GM19351 (cell line): ENCODE measurements at regions not wholly inside any gene's neighbourhood (a gene's known extent, or its start where the extent isn't known, plus 50 kb on each side); places are given as distances from the start of the nearest gene placed in this dataset.

Experiments used
- ATAC-seq: cut with Tn5 transposase; IDR thresholded peaks from one replicate; pipeline ENCODE4 v1.9.1; 2021; ENCODE audit warnings: mild to moderate bottlenecking, moderate library complexity; ENCODE audit not compliant: unreplicated experiment

DNA sequence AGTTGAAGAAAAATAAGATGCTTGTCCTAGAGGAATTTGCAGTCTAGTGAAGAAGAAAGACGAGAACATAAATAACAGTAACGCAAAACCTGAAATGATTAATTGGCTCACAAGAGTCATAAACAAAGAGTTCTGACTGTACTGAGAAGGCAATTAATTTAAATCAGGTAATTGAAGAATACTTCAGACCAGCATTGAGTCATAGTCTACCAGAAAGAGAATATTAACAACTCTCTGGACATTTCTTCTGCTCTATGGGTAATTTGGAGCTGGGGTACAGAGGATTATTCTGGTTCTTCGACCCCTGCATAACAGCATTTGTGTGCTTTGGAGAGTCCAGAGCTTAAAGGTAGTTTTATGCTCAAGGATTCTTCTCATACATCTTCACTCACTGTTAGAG, 390.3 kb upstream of the DCN start:
- no peak for ATAC-seq

DNA sequence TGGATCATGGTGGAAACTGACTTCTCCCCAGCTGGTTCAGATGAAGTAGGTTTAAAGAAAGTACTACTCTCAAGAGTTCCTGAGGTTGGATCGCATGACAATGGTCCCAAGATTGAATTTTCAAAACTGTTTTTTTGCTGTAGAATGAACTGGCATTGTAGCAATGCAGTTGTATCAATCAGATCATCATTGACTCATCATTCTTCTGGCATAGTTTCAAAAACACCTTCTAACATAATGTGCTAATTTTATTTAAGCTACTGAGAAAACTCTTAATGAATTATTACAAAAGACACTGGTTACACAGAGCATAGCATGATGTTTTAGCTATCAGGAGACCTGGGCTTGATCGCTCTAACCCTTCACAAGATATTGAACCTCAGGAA, 384.5 kb upstream of the DCN start:
- no peak for ATAC-seq

DNA sequence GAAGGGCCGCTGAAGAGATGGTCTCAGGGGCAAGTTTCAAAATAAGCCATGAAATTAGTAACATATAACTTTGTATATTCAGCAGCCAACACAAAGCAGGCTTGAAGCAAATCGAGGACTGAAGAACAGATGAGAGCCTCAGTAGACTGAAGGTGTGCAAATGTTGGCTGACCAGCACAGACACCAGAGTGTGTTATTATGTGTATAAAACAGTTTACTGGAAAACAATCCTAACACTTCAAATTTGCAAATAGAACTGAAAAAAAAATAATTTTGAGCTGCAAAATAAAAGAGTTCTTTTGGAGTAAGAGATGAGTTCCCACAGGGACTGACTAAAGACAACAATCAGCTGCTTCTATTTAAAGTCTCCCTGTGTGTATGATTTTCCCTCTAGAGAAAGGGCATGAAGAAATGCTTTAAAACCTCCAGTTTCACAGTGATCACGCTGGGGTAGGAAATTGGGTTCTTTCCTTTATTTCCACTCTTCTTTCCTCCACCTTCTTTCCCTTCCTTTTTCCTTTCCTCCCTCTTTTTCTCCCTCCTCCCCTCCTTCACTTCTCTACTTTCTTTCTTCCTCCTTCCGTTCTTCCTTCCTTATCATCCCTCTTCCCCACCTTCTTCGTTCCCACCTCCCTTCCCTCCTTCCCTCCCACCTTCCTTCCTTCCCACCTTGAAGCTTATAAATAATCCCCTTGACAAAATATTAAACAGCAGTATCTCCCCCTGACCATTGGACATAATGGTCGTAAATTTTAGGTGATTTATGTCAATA, 383.9 kb upstream of the DCN start:
- no peak for ATAC-seq

DNA sequence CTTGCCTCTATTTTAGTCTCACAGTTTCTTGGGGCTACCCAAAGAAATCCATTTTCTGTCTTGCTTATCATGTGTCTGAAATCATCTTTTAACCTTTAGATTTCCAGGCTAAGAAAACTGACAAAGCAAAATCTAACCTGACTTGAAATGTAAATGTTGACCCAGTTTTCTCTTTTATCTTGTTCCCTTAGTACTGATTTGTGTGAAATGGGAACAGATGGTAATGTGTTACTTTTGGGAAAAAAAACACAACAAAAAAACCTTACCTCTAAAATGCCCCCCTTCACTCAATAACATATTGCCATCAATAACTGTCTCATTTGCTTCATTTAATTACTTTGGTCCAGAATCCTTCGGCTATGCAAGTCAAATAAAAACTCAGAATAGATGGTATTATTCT, 383.2 kb upstream of the DCN start:
- no peak for ATAC-seq

- ATAC-seq, result no peak
Observed at GRCh38 chr12:91565246-91565645, 382.6 kb upstream of the DCN start.

GRCh38 chr12:91563011-91563765, 380.6 kb upstream of the DCN start:
- no peak for ATAC-seq

DNA sequence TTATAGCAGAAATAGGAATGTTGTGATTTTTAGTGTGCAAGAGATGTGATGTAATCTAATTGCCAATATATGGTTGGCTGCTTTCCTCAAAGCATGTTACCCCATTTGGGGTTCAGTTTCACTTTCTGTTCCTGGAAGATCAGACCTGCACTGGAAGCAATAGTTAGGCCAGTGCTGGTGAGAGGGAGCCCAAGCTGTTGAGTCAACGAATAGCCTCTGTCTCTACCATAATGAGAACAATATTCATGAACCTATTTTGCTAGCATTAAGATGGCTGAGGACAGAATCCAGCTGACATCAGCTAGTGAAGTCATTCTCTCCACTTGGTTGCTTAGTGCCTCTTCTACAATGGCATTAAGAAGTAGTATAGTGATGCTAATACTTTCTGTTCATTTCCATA, 379.9 kb upstream of the DCN start:
- peak; percentile 78 for ATAC-seq

- ATAC-seq, result no peak
Observed at GRCh38 chr12:91561958-91562325, 379.3 kb upstream of the DCN start.

DNA sequence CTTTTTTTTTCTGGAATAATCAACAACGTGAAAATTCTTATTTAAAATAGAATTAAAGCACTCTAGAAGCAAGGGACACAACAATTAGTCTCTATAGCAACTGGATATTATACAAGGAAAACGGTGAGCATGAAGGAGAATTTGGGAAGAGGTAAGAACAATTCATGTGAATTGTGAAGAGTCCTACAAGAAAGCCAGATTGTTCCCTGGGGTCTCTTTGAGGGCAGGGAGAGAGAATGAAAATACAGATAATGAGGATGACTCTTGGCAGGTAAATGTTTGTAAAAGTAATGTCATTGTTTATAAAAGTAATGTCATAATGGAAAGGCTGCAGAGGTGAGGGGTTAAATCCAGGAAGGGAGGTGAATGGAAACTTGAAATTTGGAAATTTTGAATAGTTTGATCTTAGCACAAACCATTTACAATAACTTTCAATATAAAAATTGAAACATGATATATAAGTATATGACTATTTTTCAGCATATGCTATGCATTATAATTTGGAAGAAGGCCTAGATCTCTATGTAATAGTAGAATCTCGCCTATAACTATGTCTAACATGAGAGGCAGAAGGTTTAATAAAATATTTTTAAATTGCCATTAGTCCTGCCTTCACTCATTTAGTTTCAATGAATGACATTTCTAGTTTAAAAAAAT, 378.8 kb upstream of the DCN start:
- no peak for ATAC-seq

DNA sequence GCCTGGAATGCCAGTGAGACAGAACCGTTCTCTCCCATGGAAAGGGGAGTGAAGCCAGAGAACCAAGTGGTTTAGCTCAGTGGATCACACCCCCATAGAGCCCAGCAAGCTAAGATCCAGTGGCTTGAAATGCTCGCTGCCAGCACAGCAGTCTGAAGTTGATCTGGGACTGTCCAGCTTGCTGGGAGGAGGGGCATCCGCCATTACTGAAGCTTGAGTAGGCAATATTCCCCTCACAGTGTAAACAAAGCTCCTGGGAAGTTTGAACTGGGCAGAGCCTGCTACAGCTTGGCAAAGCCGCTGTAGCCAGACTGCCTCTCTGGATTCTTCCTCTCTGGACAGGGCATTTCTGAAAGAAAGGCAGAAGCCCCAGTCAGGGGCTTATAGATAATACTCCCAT, 374.3 kb upstream of the DCN start:
- ATAC-seq, result no peak

- ATAC-seq, result no peak
Observed at GRCh38 chr12:91555436-91556415, 373.1 kb upstream of the DCN start.

GRCh38 chr12:91551927-91552326, 369.3 kb upstream of the DCN start:
- ATAC-seq, result no peak

DNA sequence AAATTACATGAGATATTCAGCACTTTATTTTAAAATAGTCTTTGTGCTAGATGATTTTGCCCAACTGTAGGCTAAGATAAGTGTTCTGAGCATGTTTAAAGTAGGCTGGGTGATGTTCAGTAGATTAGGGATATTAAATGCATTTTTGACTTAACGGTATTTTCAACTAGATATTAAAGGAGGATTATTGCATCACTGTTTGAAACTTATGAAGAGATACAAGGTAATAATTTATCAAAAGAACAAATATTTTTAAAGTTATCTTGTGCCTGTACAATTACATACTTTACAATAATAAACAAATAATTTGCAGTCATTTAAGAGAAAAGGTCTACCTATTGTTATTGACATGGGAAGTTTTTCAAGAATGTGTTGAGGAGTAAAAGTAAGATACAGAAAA, 368.6 kb upstream of the DCN start:
- ATAC-seq, result no peak

- ATAC-seq, result no peak
Observed at GRCh38 chr12:91542666-91543065, 360.0 kb upstream of the DCN start.

DNA sequence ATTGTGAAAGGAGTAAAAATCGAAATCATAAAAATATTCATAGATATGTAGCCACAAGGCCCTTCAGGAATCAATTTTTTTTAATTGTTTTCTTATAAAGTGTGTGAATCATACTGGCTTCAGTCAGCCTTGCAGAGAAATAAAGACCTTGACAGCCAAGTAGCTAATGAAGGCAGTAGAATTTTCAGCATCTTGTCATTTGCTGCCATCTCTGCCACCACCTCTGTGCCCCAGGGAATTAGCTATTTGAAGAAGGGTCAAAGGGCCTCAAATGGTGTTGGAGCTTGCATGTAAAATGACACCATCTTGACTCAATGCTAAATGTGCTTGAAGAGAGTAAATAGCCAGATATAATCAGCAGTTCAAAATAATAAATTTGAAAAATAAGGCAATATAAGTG, 359.4 kb upstream of the DCN start:
- no peak for ATAC-seq

DNA sequence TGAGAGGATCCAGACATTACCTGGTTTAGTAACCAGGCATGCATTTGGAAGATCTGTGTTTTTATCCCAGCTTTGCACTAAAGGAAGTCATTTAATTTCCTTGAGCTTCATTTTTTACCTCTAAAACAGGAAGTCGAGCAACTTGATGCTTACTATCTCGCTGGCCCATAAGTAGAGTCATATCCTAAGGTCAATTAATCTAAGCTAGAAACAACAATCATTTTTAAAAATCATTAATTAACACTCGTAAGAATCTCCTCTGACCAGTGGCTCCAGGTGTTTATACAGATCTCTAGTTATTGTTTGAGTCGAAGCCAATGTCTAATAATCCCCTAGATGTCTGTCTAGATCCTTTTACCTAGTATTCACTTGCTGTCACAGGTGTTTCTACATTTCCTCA, 355.8 kb upstream of the DCN start:
- no peak for ATAC-seq

DNA sequence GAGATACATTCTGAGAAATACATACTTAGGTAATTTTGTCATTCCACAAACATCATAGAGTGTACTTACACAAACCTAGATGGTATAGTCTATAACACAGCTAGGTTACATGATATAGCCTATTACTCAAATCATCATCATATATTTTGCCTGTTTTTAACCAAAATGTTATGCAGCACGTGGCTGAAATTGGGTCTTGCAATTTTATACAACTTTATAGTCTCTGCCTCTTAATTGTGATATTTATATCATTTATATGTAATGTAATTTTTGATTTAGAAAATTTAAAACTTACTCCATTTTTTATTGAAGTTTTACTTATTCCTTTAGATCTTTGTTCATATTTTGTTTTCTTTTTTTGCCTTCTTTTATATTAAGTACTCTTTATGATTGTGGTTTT, 350.7 kb upstream of the DCN start:
- ATAC-seq, result no peak

GRCh38 chr12:91529829-91530228, 347.2 kb upstream of the DCN start:
- no peak for ATAC-seq

GRCh38 chr12:91523831-91524230, 341.2 kb upstream of the DCN start:
- no peak for ATAC-seq

DNA sequence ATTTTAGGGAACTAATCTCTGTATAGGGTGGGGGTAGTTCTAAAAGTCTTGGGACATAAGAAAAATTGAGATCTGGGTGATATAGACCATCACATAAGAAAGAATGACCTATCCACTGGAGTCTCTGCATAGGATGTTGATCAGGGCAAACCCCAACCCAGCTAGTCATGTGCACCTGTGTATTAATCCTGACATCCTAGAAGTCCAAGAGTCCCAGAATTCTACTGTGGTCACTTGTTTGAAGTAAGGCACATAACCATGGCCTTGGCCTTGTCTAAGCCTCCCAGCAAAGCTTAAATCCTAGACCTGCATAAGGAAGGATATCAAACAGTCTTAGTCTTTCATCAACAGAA, 334.1 kb upstream of the DCN start:
- ATAC-seq, result no peak
